AML-193 (cell line): ENCODE measurements at regions not wholly inside any gene's neighbourhood (a gene's known extent, or its start where the extent isn't known, plus 50 kb on each side); places are given as distances from the start of the nearest gene placed in this dataset.

ENCODE experiments used
- DNase-seq, 2 experiments: peaks; one replicate each; lab custom pipeline; 2025; lab: John Stamatoyannopoulos, UW

- DNase-seq = no peak
These were observed 451.2 kb downstream of the MN1 start for GRCh38 chr22:27350306-27350705.

GRCh38 chr22:27352426-27352825 lies 449.1 kb downstream of the MN1 start:
- no peak for DNase-seq

GRCh38 chr22:27358096-27358870 lies 443.3 kb downstream of the MN1 start:
- DNase-seq = no peak

DNA sequence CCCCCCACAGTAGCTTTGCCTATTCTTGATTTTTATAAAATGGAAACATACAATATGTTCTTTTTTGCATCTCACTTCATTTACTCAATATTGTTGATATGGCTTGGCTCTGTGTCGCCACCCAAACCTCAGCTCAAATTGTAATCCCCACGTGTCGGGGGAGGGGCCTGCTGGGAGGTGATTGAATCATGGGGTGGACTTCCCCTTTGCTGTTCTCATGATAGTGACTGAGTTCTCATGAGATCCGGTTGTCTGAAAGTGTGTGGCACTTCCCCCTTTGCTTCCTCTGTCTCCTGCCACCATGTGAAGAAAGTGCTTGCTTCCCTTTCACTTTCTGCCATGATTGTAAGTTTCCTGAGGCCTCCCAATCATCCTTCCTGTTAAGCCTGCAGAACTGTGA lies 431.3 kb downstream of the MN1 start:
- DNase-seq = no peak

GRCh38 chr22:27370987-27371386 lies 430.6 kb downstream of the MN1 start:
- no peak for DNase-seq

- DNase-seq = no peak
These were observed 429.2 kb downstream of the MN1 start for GRCh38 chr22:27372364-27372763.

DNA sequence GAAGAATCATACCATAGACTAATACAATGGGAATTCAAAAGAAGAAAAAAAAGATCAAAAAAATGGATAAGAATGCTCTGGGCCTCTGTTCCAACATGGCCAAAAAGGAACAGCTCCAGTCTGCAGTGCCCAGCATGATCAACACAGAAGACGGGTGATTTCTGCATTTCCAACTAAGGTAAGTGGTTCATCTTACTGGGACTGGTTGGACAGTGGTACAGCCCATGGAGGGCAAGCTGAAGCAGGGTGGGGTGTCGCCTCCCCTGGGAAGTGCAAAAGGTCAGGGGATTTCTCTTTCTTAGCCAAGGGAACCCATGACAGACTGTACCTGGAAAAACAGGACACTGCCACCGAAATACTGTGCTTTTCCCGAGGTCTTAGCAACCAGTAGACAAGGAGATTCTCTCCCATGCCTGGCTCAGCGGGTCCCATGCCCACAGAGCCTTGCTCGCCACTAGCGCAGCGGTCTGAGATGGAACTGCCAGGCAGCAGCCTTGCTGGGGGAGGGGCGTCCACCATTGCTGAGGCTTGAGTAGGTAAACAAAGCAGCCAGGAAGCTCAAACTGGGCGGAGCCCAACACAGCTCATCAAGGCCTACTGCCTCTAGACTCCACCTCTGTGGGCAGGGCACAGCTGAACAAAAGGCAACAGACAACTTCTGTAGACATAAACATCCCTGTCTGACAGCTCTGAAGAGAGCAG lies 428.4 kb downstream of the MN1 start:
- DNase-seq = no peak

DNA sequence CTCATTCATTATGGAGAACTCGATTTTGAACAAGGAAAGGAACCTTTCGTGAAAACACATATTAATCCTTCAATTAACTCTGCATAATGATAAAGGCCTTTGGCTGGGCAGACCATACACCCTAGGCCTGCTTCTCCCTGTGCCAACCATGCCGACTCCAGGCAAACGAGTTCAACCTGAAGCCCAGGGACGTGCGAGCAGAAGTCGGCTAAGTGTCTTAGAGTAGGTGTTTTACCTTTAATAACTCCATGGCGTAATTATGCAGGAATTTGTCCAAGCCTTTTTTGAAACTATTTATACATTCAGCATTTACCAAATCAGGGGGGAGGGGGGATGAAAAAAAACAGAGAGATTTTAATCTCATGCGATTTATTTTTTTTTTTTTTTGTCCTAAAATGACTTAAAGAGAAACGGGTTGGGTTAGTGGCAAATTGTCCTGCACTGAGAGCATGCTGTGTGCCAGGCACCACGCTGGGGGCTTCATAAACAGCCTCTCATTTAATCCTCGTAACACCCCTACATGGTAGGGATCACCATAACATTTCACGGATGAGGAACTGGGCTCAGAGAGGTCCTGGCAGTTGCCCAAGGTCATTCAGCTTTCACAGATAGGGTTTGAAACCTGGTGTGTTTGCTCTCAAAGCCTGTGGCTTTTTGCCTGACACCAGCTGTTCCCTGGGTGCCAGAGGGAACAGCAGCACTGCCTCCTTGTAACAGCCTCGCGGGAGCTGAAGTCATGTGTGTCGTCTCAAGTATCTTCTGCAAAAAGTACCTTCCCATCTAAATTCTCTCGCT lies 423.9 kb downstream of the MN1 start:
- DNase-seq = no peak

DNA sequence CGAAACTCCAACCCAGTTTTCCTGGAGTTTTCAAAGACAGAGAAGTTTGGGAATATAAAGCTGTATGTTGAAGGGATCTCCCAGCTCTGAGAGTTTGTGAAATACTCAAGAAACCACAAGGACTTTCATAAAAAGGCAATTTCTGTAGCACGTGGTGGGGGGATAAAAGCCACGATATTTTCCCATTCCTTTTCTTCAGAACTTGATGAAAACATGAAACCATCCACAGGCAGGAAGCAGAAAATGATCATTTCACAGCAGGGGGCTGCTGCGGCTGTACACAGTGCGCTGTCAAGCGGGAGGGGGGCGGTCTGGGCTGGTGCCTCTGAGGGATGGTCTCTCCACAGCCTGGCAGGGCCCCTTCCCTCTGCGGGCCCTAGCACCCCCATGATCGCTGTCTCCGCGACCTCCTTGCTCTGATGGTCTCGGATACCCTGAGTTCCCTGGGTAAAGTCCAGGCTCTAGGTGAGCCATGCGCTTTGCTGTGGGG lies 423.2 kb downstream of the MN1 start:
- DNase-seq = no peak

DNA sequence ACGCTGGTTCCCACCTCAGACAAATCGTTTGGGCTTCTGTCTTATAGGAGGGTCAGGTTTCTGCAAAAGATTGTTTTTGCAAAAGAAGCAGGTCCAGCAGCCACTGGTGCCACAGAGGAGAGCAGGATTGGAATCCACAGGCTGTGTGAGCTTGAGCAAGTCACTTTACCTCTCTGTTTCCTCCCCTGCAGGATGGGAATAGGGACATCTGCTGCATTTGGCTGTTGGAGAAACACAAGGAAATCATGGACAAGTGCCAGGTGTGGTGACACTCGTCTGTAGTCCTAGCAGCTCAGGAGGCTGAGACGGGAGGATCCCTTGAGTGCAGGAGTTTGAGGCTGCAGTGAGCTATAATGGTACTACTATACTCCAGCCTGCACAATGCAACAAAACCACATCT lies 422.6 kb downstream of the MN1 start:
- DNase-seq = no peak

DNA sequence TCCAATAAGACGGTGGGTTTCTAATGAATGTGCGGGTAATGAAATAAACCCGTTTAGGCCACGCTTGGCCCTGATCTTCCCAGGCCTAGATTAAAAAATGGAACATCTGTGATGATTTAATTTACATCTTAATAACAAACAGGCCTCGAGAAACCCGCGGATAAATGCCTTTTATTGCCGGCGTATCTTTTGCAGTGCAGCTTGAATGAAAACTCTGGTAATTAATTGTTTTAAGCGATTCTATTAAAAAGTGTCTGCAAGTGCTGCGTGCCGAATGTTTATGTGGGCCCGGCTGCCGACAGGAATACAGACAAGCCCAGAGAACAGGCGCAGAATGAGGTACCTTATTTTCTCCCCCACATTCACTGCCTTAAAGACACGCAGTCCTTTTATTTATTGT lies 420.7 kb downstream of the MN1 start:
- DNase-seq = no peak

GRCh38 chr22:27381552-27381951 lies 420.0 kb downstream of the MN1 start:
- no peak for DNase-seq

GRCh38 chr22:27381960-27382742 lies 419.4 kb downstream of the MN1 start:
- no peak for DNase-seq

- no peak for DNase-seq
These were observed 418.6 kb downstream of the MN1 start for GRCh38 chr22:27382947-27383346.

- no peak for DNase-seq
These were observed 417.7 kb downstream of the MN1 start for GRCh38 chr22:27383896-27384295.

GRCh38 chr22:27385261-27385998 lies 416.1 kb downstream of the MN1 start:
- DNase-seq = no peak

GRCh38 chr22:27386186-27386585 lies 415.4 kb downstream of the MN1 start:
- no peak for DNase-seq

- no peak for DNase-seq
These were observed 414.0 kb downstream of the MN1 start for GRCh38 chr22:27387561-27387960.

- no peak for DNase-seq
These were observed 413.4 kb downstream of the MN1 start for GRCh38 chr22:27388090-27388600.

- no peak for DNase-seq
These were observed 411.9 kb downstream of the MN1 start for GRCh38 chr22:27389727-27390075.
